Tibial nerve (tissue), 3 donors: ENCODE measurements at regions not wholly inside any gene's neighbourhood (a gene's known extent, or its start where the extent isn't known, plus 50 kb on each side); places are given as distances from the start of the nearest gene placed in this dataset.

Source experiments
- POLR2A ChIP-seq, 2 donors: fragments of 450-650 bp; IDR thresholded peaks; one replicate each; pipeline ENCODE4 v1.6.1; 2017; ENCODE audit warnings: antibody characterized with exemption in 2 of 2, mild to moderate bottlenecking in 2 of 2, moderate library complexity in 2 of 2
- TF ChIP-seq, protein P1 (sequence below), 5 experiments: fragments of 200-600 bp in 3 of 5; fragments of 450-650 bp in 2 of 5; sonication (generic) in 3 of 5; IDR thresholded peaks; one replicate each; pipeline ENCODE4 v1.5.1; 2016 to 2019; ENCODE audit warnings: antibody characterized with exemption in 5 of 5, mild to moderate bottlenecking in 3 of 5, moderate library complexity in 2 of 5

- TF ChIP-seq, protein P1, sequence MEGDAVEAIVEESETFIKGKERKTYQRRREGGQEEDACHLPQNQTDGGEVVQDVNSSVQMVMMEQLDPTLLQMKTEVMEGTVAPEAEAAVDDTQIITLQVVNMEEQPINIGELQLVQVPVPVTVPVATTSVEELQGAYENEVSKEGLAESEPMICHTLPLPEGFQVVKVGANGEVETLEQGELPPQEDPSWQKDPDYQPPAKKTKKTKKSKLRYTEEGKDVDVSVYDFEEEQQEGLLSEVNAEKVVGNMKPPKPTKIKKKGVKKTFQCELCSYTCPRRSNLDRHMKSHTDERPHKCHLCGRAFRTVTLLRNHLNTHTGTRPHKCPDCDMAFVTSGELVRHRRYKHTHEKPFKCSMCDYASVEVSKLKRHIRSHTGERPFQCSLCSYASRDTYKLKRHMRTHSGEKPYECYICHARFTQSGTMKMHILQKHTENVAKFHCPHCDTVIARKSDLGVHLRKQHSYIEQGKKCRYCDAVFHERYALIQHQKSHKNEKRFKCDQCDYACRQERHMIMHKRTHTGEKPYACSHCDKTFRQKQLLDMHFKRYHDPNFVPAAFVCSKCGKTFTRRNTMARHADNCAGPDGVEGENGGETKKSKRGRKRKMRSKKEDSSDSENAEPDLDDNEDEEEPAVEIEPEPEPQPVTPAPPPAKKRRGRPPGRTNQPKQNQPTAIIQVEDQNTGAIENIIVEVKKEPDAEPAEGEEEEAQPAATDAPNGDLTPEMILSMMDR (IDR thresholded peaks at IDR 0.05) = no peak
- no peak for TF ChIP-seq POLR2A (IDR thresholded peaks at IDR 0.05)
These were observed 650.5 kb upstream of the NR2F2 start for GRCh38 chr15:95679847-95680582.
